Activated CD8-positive, alpha-beta memory T cell treated with anti-CD3 and anti-CD28 coated beads for 1 hour (primary cell): ENCODE measurements at regions not wholly inside any gene's neighbourhood (a gene's known extent, or its start where the extent isn't known, plus 50 kb on each side); places are given as distances from the start of the nearest gene placed in this dataset.
"Not testable (repeated sequence)": the region's sequence is repeated elsewhere in the genome, so short reads cannot be mapped to it uniquely, and the experiment has no call there.

Experiments
- DNase-seq, 2 donors: peaks; one replicate each; pipeline ENCODE4 v3.0.0-alpha.2; 2020; ENCODE audit warnings: low read depth in 1 of 2; ENCODE audit errors: extremely low read depth in 1 of 2

DNA sequence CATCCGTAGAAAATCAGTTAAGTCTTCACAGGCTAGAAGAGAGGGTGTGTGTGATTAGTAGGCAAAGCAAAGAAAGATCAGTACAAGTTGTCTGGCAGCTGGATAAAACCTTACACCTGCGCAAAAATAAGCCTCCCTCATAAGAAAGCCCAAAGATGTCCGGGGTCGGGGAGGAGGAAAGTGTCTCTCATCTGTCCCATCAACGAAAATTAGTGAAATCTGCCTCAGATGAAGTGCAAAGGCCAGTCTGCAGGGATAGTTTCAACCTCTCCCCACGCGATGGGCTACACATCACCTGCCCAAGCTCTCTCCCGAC, 333.9 kb downstream of the SRGAP2C start:
- no peak for DNase-seq

DNA sequence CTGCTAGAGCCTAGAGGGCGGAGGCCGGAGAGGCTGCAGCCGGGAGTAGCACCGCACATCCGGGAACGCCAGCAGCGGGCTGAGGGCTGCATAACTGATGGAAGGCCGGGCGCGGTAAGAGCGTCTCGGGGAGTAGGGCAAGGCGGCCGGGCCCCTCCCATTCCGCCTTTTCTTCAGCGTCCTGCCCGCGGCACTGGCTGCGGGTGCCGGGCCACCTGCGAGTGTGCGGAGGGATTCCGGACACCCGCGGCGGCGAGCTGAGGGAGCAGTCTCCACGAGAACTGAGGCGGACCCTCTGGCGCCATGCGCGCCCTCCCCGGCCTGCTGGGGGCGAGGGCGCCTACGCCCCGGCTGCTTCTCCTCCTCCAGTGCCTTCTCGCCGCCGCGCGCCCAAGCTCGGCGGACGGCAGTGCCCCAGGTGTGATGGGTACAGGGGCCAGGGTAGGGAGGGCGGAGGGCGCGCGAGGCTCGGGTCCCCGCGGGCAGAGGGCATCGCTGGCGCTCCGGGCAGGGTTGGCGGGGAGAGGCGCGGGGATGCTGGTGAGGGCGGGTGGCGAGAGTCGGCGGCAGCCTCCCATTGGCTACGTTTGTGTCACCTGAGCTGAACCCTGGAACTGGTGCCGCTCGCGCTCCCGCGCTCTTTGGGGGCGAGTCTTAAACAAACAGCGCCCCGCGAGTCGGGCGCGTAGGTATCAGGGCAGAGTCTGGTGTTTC, 334.4 kb downstream of the SRGAP2C start:
- peak; percentile 58 to 73 for DNase-seq

DNA sequence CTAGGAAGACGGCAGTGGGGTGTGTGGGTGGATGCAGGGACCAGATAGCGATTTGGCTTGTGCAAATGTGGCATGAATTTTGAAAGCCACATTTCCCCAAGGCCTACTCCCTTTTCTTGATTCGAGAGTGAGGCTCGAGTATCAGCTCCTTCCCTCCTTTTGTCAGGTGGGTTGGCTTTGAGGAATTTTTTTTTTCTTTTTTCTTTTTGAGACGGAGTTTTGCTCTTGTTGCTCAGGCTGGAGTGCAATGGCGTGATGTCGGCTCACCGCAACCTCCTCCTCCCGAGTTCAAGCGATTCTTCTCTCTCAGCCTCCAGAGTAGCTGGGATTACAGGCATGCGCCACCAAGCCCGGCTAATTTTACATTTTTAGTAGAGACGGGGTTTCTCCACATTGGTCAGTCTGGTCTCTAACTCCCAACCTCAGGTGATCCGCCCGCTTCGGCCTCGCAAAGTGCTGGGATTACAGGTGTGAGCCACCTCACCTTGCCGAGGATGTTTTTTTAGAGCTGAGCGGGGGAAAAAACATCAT, 335.0 kb downstream of the SRGAP2C start:
- DNase-seq: not testable (repeated sequence)

DNA sequence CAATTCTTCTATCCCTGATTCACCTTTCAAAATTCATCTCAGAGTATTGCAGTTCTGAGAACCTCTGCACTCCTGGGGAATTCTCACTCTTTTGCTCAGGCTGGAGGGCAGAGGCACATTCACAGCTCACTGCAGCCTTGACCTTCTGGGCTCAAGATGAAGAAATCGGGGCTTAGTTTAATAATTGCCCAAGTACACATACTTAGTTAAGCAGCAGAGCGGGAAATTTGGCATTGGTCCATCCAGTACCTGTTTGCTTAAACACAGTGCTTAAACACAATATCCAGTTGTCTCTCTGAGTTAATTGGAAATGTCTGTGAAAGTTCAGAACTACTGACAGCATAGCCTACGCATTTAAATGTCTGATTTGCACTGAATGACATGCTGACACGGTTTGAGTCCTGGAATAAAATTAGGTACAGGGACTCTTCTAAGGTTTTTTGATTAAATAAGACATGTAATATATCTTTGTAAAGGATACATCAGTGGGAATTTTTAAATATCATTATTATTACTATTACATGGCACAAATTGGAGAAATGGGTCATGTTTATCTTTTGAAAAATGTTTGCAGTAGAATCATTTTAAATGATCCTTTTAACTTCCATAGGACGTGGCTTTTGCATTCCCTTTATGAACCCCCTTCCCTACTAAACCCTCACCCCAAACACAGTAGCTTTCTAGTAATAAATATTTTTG, 337.4 kb downstream of the SRGAP2C start:
- no peak for DNase-seq

DNA sequence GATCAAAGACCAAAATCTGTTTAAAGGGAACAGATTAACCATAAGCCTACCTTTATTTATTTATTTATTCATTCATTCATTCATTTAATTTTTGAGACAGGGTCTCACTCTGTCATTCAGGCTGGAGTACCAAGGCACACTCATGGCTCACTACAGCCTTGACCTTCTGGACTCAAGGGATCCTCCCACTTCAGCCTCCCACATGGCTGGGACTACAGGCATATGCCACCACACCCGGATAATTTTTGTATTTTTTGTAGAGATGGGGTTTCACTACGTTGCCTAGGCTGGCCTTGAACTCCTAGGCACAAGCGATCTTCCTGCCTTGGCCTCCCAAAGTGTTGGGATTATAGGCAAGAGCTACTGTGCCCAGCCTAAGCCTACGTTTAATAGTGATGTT, 338.3 kb downstream of the SRGAP2C start:
- DNase-seq: not testable (repeated sequence)

DNA sequence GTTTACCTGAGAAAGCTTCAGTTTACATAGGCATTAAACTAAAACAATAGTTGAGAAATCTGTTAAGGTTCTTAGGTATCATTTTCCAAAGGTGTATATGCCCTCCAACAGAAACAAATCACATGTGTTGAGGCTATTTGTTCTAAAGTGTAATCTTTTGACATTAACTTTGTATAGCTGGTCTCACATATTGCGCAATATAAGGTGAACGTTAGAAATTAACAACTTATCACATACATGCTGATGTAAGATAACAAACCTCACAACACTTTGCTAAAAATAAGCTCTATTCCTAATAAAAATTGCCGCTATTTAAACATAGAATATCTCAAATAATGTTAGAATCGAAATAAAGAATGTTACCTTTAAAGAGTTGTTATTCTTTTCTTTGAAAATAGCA, 340.6 kb downstream of the SRGAP2C start:
- DNase-seq: no peak

DNA sequence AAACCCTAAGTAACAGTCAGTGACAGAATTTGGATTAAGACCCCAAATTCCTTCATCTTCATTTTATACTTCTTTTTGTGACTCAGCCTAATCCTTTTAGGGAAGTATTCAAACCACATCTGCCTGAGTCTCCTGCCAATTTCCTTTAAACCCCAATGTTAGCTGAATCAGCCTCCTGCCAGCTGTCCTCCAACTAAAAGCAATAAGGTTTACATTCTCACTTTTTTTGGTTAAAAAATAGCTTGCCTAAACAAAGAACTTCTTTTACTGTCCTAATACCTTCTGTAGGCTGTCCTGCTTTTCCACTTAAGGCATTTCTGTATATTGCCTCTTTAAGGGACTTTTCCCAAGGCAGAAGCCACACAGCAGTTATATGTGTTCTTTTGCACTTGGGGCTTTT, 344.2 kb downstream of the SRGAP2C start:
- DNase-seq: not testable (repeated sequence)

DNA sequence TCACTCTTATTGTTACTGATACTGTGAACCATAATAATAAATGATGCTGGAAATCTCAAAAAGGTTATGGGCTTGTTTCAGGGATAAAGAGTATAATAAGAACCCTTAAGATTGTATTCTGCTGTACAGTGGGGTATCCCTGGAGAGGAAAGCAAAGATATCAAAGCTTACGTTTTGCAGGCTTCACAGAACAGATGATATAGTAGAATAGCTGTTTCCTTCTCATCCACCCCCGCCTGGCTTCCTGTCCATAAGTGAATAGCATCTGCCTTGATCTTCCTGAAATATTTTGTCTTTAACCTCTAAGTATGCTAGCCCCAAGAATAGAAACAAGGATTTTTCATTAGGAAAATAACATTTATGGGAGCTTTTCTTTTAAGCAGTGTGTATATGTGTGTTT, 345.3 kb downstream of the SRGAP2C start:
- DNase-seq: not testable (repeated sequence)

DNA sequence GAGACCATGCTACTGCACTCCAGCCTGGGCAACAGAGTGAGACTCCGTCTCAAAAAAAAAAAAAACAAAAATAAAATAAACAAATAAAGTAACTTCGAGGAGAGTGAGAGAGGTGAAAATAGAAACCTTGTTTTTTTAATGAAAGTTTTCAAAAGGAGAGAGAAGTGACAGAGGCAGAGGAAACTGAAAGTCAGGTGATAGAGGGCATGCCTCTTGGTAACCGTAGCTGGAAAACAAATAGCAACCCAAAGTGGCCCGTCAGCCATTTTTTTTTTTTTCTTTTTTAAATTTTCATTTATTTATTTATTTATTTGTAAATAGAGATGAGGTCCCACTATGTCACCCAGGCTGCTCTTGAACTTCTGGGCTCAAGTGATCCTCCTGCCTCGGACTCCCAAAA, 347.0 kb downstream of the SRGAP2C start:
- not testable (repeated sequence) for DNase-seq

DNA sequence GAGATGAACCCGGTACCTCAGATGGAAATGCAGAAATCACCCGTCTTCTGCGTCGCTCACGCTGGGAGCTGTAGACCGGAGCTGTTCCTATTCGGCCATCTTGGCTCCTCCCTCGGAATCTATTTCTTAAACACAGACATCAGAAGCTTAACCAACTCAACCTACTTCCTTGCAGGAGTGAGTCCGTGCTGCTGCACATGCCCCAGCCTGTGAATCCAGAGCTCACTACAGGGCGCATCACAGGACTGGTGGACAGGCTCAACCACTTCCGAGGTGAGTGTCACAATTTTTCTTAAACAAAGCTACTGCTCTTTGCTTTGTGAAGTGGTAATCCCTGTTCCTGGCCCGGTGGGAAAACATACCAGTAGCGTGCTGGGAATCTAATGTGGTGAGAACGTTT, 353.4 kb downstream of the SRGAP2C start:
- DNase-seq: not testable (repeated sequence)

DNA sequence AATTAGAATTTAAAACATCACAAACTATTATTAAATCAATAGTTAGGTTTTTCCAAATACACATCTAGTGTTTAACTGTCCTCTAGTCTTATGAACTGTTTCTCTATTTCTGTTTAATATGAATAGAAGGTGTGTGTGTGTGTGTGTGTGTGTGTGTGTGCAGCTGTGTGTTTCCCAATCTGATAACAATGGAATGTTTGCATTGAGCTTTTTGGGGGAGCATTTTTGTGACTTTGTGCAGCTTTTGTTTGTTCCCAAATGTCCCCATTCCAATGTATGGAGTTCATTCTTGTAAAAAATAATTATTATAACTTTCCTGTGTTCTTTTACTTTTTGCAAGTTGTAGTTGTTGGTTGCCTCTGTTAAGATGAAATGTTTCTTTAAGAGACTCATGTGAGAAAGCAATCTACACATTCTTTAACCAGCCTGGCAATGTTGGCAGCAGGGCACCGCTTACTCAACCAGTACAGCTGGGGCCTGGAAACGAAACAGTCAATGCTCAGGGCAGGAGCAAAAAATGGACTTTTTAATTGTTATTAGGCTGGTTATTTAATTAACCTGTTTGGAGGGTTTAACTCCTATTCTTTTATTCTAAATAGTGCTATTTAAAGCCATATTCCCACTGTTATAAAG, 354.3 kb downstream of the SRGAP2C start:
- no peak for DNase-seq

DNA sequence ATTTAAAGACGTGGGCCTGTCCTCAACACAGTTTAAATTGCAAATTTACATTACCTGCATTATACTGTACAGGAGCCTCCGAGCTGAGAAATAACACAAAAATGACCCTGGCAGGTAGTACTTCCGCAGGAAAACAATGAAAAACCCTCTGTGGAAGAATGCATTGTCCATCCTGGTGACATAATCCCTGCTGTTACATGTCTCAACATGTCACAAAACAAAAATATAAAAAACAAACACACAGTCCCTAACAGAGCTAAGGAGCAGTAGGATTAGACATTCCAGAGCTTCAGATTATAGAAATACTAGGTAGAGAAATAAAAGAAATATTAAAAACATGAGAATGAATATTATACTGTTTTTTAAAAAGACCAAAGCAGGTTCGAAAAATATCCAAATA, 359.2 kb downstream of the SRGAP2C start:
- DNase-seq: not testable (repeated sequence)

DNA sequence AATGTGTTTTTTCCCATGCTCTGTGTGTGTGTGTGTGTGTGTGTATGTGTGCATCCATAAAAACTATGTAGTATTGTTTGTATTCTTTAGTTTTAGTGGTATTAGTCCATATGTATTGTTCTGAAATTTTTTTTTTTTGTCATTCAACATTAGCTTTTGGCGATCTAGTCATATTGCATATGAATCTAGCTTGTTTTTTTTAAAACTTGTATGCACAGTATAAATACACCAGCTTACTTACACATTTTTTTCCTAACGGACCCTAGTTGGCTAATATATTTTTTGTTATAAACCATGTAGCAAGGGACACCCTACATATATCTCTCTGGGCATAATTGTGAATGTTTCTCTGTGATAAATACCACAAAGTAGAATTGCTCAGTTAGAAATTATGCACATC, 359.7 kb downstream of the SRGAP2C start:
- DNase-seq: no peak

DNA sequence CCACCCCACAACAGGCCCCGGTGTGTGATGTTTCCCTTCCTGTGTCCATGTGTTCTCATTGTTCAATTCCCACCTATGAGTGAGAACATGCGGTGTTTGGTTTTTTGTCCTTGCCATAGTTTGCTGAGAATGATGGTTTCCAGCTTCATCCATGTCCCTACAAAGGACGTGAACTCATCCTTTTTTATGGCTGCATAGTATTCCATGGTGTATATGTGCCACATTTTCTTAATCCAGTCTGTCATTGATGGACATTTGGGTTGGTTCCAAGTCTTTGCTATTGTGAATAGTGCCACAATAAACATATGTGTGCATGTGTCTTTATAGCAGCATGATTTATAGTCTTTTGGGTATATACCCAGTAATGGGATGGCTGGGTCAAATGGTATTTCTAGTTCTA, 361.1 kb downstream of the SRGAP2C start:
- not testable (repeated sequence) for DNase-seq

DNA sequence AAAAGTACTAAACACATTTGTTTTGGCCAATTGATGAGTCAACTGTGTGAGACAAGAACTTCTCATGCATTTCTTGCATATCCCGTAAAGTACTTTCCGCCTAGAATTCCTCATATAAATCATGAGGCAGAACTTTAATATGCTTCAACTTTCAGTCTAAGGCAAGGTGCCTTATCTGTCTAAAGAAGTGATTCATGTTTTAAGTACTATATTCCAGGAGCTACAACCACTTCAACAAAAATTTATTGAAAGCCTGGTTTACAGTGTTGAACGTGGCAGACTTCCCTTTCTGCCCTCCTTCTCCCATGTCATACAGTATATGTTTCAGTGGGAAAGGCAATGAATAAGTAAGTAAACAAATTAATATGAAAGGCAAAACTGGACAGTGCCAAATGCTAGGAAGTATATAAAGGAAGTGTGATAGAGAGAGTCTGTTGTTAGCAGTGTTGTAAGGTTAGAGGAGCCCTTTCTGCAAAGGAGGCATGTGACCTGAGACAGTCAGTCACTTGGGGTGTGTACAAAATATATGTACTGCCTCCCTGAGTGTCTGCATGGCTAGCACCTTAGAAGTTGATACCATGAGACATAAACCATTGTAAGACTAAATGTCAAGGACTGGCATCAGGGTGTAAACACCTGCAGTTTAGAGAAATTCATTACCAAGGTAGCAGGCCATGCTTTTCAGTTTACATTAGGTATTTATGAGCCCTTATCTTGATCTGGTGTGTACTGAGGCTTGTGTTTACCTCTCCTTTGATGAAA, 362.2 kb downstream of the SRGAP2C start:
- DNase-seq: no peak

DNA sequence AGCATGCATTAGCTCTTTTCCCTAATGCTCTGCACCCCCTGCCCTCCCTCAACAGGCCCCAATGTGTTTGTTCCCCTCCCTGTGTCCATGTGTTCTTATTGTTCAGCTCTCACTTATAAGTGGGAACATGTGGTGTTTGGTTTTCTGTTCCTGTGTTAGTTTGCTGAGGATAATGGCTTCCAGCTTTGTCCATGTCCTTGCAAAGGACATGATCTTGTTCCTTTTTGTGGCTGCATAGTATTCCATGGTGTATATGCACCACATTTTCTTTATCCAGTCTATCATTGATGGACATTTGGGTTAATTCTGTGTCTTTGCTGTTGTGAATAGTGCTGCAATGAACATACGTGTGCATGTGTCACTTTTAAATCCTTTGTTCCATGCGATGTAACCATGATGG, 363.0 kb downstream of the SRGAP2C start:
- DNase-seq: not testable (repeated sequence)

DNA sequence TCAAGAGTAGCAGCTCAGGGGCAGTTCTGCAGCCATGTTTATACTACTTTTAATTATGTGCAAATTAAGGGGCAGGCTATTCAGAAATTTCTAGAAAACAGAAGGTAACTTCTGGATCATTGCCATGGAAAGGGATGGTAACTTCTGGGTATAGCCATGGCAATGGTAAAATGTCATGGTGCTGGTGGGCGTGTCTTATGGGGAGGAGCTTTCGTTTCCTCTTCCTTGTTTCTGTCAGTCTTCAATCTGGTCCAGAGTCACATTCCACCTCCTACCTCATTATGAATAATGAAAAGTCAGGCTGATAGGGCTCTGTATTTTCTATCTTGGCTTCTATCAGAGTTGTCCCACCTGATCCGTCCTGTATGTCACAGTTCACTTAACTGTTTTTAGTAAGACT, 366.0 kb downstream of the SRGAP2C start:
- not testable (repeated sequence) for DNase-seq

DNA sequence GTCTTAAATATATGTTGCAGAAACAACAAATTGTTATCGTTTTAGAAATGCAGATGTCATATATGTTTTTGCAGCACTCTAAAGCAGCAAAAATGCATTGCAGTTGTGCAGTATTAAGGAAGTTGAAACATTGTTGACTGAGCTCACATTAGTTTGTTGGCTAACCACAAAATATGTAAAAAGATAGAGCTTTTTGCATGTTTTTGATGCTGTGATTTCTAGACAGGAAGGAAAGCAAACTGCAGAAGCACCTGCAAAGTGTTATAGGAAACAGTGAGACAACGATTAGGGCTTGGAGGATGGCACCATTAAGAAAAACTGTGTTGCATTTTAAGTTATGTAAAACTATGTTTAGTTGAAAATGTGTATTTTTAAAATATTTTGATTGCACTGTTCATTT, 366.7 kb downstream of the SRGAP2C start:
- not testable (repeated sequence) for DNase-seq

DNA sequence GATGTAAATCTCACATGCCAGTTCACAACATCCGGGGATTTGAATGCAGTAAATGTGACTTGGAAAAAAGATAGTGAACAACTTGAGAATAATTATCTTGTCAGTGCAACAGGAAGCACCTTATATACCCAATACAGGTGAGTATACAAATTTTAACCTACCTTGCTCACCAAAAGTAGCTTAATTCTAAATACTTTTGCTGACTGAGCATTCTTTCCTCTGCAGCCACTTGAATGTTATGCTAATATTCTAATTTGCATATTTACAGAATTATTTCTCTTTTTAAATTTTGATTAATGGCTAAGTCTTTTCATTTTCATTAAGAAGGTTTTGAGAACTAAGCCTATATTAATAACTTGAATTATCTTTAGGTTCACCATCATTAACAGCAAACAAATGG, 371.8 kb downstream of the SRGAP2C start:
- not testable (repeated sequence) for DNase-seq

DNA sequence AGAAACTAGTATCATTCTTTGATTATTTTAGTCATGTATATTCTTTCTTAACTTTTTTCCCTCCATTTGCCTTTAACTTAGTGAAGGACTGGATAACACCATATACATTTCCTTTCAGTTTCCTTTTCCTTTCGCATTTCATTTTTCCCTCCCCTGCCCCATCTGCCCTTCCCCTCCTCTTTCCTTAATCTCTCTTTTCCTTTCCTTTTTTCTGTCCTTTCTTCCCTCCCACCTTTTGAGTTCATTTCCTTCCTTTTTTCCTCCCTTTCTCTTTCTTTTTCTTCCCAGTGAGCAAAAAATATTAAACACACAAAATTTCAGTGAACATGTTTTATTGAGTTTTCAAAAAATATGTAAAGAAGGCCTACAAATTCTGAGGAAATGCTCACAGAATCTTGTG, 373.3 kb downstream of the SRGAP2C start:
- DNase-seq: not testable (repeated sequence)

DNA sequence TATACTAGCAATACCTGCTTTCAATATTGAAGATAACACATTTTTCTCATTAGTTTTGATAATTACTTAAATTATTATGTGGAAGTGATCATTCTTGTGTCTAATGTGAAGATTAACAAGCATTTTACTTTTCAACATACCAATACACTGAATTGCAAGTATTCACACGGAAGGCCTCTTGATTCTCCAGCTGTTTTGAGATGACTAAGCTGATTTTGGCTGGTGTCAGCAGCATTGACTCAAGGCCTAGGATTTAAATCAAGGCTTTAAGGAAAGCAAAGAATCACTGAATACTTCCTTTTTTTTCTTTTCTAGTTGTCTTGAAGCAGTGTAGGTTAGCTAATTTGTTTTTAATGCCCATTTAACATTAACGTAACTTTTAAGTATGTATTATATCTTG, 373.7 kb downstream of the SRGAP2C start:
- no peak for DNase-seq
